ENCODE measurements at regions not wholly inside any gene's neighbourhood (a gene's known extent, or its start where the extent isn't known, plus 50 kb on each side); places are given as distances from the start of the nearest gene placed in this dataset.

DNA sequence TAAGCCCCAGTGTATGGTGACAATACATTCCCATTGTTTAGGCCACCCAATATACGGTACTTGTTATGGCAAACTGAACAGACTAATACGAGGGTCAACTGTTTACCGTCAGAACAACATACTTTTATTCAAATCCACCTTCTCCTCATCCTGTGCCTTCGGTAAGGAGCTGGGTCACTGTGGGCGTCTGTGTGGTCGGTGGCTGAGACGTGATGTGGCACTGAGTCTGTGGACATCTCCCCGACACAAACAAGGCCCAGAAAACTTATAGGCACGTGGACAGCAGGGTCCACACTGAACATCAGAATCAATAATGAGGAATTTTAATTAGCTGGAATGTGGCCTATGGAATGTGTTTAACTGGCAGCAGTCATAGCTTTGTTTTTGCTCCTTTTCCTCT, 154.3 kb upstream of the IRX2 start:
- TF ChIP-seq, protein P1, sequence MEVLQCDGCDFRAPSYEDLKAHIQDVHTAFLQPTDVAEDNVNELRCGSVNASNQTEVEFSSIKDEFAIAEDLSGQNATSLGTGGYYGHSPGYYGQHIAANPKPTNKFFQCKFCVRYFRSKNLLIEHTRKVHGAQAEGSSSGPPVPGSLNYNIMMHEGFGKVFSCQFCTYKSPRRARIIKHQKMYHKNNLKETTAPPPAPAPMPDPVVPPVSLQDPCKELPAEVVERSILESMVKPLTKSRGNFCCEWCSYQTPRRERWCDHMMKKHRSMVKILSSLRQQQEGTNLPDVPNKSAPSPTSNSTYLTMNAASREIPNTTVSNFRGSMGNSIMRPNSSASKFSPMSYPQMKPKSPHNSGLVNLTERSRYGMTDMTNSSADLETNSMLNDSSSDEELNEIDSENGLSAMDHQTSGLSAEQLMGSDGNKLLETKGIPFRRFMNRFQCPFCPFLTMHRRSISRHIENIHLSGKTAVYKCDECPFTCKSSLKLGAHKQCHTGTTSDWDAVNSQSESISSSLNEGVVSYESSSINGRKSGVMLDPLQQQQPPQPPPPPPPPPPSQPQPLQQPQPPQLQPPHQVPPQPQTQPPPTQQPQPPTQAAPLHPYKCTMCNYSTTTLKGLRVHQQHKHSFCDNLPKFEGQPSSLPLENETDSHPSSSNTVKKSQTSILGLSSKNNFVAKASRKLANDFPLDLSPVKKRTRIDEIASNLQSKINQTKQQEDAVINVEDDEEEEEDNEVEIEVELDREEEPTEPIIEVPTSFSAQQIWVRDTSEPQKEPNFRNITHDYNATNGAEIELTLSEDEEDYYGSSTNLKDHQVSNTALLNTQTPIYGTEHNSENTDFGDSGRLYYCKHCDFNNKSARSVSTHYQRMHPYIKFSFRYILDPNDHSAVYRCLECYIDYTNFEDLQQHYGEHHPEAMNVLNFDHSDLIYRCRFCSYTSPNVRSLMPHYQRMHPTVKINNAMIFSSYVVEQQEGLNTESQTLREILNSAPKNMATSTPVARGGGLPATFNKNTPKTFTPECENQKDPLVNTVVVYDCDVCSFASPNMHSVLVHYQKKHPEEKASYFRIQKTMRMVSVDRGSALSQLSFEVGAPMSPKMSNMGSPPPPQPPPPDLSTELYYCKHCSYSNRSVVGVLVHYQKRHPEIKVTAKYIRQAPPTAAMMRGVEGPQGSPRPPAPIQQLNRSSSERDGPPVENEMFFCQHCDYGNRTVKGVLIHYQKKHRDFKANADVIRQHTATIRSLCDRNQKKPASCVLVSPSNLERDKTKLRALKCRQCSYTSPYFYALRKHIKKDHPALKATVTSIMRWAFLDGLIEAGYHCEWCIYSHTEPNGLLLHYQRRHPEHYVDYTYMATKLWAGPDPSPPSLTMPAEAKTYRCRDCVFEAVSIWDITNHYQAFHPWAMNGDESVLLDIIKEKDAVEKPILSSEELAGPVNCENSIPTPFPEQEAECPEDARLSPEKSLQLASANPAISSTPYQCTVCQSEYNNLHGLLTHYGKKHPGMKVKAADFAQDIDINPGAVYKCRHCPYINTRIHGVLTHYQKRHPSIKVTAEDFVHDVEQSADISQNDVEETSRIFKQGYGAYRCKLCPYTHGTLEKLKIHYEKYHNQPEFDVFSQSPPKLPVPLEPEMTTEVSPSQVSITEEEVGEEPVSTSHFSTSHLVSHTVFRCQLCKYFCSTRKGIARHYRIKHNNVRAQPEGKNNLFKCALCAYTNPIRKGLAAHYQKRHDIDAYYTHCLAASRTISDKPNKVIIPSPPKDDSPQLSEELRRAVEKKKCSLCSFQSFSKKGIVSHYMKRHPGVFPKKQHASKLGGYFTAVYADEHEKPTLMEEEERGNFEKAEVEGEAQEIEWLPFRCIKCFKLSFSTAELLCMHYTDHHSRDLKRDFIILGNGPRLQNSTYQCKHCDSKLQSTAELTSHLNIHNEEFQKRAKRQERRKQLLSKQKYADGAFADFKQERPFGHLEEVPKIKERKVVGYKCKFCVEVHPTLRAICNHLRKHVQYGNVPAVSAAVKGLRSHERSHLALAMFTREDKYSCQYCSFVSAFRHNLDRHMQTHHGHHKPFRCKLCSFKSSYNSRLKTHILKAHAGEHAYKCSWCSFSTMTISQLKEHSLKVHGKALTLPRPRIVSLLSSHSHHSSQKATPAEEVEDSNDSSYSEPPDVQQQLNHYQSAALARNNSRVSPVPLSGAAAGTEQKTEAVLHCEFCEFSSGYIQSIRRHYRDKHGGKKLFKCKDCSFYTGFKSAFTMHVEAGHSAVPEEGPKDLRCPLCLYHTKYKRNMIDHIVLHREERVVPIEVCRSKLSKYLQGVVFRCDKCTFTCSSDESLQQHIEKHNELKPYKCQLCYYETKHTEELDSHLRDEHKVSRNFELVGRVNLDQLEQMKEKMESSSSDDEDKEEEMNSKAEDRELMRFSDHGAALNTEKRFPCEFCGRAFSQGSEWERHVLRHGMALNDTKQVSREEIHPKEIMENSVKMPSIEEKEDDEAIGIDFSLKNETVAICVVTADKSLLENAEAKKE (CRISPR knock-in tag; IDR thresholded peaks at IDR 0.05): no peak
- TF ChIP-seq ZNF331 (CRISPR knock-in tag; IDR thresholded peaks at IDR 0.05; ENCODE audit: low read depth) (no peak), EZH2phosphoT487 (IDR thresholded peaks at IDR 0.05; ENCODE audit: unreplicated experiment) (no peak), STAT1 (IDR thresholded peaks at IDR 0.05; ENCODE audit: unreplicated experiment) (no peak), NANOG (IDR thresholded peaks at IDR 0.05; ENCODE audit: borderline replicate concordance) (no peak), POLR2AphosphoS5 (IDR thresholded peaks at IDR 0.05; ENCODE audit: low read depth) (no peak), EZH2 (IDR thresholded peaks at IDR 0.05; ENCODE audit: low read depth, unreplicated experiment) (no peak), ZNF114 (CRISPR knock-in tag; IDR thresholded peaks at IDR 0.05) (no peak), CREB1 (CRISPR knock-in tag; IDR thresholded peaks at IDR 0.05; ENCODE audit: low read depth) (no peak), JUNB (IDR thresholded peaks at IDR 0.05; ENCODE audit: unreplicated experiment) (no peak)
- TF ChIP-seq, protein P2, sequence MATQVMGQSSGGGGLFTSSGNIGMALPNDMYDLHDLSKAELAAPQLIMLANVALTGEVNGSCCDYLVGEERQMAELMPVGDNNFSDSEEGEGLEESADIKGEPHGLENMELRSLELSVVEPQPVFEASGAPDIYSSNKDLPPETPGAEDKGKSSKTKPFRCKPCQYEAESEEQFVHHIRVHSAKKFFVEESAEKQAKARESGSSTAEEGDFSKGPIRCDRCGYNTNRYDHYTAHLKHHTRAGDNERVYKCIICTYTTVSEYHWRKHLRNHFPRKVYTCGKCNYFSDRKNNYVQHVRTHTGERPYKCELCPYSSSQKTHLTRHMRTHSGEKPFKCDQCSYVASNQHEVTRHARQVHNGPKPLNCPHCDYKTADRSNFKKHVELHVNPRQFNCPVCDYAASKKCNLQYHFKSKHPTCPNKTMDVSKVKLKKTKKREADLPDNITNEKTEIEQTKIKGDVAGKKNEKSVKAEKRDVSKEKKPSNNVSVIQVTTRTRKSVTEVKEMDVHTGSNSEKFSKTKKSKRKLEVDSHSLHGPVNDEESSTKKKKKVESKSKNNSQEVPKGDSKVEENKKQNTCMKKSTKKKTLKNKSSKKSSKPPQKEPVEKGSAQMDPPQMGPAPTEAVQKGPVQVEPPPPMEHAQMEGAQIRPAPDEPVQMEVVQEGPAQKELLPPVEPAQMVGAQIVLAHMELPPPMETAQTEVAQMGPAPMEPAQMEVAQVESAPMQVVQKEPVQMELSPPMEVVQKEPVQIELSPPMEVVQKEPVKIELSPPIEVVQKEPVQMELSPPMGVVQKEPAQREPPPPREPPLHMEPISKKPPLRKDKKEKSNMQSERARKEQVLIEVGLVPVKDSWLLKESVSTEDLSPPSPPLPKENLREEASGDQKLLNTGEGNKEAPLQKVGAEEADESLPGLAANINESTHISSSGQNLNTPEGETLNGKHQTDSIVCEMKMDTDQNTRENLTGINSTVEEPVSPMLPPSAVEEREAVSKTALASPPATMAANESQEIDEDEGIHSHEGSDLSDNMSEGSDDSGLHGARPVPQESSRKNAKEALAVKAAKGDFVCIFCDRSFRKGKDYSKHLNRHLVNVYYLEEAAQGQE (IDR thresholded peaks at IDR 0.05; ENCODE audit: unreplicated experiment): no peak
- TF ChIP-seq, protein P3, sequence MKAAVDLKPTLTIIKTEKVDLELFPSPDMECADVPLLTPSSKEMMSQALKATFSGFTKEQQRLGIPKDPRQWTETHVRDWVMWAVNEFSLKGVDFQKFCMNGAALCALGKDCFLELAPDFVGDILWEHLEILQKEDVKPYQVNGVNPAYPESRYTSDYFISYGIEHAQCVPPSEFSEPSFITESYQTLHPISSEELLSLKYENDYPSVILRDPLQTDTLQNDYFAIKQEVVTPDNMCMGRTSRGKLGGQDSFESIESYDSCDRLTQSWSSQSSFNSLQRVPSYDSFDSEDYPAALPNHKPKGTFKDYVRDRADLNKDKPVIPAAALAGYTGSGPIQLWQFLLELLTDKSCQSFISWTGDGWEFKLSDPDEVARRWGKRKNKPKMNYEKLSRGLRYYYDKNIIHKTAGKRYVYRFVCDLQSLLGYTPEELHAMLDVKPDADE (IDR thresholded peaks at IDR 0.05): no peak
- TF ChIP-seq, protein P4, sequence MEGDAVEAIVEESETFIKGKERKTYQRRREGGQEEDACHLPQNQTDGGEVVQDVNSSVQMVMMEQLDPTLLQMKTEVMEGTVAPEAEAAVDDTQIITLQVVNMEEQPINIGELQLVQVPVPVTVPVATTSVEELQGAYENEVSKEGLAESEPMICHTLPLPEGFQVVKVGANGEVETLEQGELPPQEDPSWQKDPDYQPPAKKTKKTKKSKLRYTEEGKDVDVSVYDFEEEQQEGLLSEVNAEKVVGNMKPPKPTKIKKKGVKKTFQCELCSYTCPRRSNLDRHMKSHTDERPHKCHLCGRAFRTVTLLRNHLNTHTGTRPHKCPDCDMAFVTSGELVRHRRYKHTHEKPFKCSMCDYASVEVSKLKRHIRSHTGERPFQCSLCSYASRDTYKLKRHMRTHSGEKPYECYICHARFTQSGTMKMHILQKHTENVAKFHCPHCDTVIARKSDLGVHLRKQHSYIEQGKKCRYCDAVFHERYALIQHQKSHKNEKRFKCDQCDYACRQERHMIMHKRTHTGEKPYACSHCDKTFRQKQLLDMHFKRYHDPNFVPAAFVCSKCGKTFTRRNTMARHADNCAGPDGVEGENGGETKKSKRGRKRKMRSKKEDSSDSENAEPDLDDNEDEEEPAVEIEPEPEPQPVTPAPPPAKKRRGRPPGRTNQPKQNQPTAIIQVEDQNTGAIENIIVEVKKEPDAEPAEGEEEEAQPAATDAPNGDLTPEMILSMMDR (conservative IDR thresholded peaks at IDR 0.05; ENCODE audit: low read depth in 2 of 2): no peak
- H3K4me1 Mint-ChIP-seq: peaks cover 4% of the 10 kb centered on the region; the same call in 1 of the 3 replicates
- H3K9me3 Mint-ChIP-seq: no peaks in the 10 kb centered on the region
- ATAC-seq: no peak
- H2AFZ ChIP-seq: no peak overlapping the region
- no peak overlapping the region for H3K27ac Mint-ChIP-seq
- no peaks in the 10 kb centered on the region for H3K36me3 ChIP-seq (ENCODE audit: insufficient read depth)
- no peaks in the 10 kb centered on the region for H3K9me2 ChIP-seq (ENCODE audit: insufficient read depth)
- no peak overlapping the region for H3K4me3 Mint-ChIP-seq
- no peaks in the 10 kb centered on the region for H3K27me3 ChIP-seq (ENCODE audit: insufficient read depth)
- no peak for DNase-seq (ENCODE audit: low spot score)
- H3K79me2 ChIP-seq (replicated peaks; ENCODE audit: insufficient read depth): no peaks in the 10 kb centered on the region
- H3K4me3 ChIP-seq: no peak overlapping the region
- no peaks in the 10 kb centered on the region for H3K4me1 ChIP-seq (ENCODE audit: insufficient read depth)
- peaks cover 11% of the 10 kb centered on the region for H3K27me3 Mint-ChIP-seq (ENCODE audit: insufficient read depth, low read depth, poor library complexity)
- H3K36me3 Mint-ChIP-seq (ENCODE audit: low read depth): no peaks in the 10 kb centered on the region
- no peaks in the 10 kb centered on the region for H4K20me1 ChIP-seq (replicated peaks; ENCODE audit: insufficient read depth)
- H3K27ac ChIP-seq (ENCODE audit: low read depth): no peak overlapping the region
- H3F3A ChIP-seq (replicated peaks; ENCODE audit: low read depth): no peaks in the 10 kb centered on the region
- H3K4me2 ChIP-seq: no peak overlapping the region
